NOMO-1 (cell line): ENCODE measurements at regions not wholly inside any gene's neighbourhood (a gene's known extent, or its start where the extent isn't known, plus 50 kb on each side); places are given as distances from the start of the nearest gene placed in this dataset.

Source experiments
- DNase-seq, 2 experiments: peaks; one replicate each; lab custom pipeline; 2025; ENCODE audit not compliant: unreplicated experiment in 2 of 2; lab: John Stamatoyannopoulos, UW

DNA sequence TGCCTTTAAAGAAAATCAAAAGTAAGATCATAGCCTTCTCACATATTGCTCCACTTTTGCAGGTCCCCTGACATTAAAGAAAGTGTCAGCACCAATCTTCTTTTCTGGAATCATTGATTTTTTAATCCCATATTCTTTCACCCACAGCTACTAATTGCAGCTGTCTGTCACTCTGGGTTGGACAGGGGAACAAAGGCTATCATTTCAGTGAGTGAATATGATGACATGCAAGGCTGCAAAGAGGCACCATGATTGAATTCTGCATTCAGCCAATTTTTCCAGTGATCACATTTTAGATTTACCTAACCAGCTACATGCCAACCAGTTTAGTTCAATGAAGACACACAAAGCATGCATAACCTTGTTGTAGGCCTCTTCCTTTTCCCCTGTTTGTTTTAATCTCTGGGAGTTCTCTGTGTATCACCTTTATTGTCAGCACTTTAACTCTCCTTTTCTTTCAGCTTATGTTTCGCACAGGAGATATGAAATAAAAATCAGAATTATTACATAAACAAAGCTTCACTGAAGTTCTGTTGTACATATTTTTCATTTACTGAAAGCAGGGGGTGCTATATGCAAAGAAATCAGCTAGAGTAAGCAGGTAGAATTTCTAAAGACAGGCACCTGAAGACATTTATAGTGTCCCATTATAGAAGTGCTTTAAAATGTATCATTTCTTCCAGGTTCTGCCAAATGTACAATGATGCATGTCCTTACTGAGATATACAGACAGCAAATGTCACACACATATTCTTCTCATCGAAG is 584.8 kb downstream of the PLA2G4A start:
- DNase-seq: no peak

DNA sequence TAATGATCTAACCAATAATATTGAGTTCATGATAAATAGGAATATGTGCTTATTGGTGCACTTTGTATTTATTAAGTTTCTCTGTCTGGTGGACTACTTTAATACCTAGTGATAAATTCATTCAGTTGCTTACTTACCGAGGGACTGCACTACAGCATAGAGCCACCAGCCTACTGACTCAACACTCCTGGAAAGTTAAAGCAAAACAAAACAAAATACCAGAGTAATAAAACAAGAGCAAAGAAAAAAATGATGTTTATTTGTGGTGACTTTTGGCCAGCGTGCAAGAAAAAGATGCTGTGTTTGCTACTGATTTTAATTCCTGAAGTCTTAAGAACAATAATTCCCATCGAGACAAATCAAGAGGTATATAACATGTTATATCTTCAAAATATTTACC is 586.3 kb downstream of the PLA2G4A start:
- DNase-seq: no peak

GRCh38 chr1:187417520-187417919 is 588.8 kb downstream of the PLA2G4A start:
- no peak for DNase-seq

- DNase-seq: no peak
Measured at GRCh38 chr1:187433598-187433997, 604.8 kb downstream of the PLA2G4A start.

DNA sequence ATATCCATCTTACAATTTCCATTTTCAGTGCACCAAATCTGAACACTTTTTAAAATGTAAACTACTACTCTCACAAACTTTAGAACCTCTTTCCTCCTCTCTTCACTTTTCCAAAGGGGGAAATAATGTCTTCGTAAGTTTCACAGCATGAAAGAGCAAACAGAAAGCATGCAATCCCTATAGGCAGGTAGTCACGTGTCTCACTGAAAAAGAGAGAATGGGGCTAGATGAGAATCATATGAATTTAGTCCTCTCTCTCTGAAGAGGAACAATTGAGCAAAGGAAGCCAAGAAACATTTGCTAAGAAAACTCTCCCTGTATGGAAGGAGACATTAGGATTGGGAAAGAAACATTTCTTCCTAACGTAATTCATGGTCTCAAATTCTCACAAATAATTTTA is 613.9 kb downstream of the PLA2G4A start:
- DNase-seq: no peak

DNA sequence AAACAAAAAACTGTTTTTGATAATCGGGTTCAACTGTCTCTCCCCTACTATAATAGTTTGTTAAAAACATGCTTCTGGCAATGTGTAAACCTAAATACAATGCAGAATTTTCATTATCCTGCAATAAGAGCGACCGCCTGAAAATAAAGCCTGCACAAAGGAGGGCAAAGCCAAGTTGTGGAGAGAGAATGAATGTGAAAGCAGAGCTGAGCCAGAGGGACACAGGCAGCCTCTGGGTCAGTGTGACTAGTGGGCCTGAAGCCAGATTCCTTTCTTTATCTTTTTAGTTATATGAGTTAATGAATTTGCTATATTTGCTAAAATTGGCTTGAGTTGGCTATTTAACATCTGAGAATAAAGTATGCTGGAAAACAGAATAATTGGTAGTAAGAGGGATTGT is 615.2 kb downstream of the PLA2G4A start:
- no peak for DNase-seq

DNA sequence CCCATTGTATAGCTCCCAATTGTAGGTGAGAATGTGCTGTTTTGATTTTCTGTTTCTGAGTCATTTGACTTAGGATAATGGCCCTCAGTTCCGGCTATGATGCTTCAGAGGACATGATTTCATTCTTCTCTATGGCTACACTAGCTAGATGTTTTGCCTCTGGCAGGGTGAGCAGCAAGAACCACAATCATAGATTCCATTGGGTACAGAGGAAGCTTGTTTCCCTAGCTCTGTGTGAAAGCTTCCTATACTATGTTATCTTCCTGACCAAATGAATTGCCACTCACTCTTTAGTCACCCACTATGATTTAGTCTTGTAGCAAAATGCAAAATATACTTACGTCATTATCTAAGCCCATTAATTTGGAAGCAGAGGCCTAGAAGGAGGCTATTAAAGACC is 616.3 kb downstream of the PLA2G4A start:
- no peak for DNase-seq

GRCh38 chr1:187451238-187451637 is 622.5 kb downstream of the PLA2G4A start:
- DNase-seq: no peak

DNA sequence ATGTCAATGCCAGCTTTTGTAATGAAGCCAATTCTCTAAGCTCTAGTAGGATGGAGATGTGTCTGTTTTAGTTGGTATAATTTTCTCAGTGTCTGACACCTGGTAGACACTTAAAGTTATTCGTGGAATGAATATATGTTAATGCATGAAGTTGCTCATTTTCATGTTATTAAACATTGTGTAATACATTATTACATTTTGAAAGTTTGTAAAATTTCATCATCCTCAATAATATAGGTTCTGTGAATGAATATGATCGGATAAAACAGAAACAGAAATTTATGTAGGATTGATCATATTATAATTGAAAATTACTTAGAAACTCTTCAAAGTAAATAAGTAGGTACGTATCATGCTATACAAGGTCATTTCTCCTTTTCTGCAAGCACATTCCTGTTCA is 625.3 kb downstream of the PLA2G4A start:
- DNase-seq: no peak

DNA sequence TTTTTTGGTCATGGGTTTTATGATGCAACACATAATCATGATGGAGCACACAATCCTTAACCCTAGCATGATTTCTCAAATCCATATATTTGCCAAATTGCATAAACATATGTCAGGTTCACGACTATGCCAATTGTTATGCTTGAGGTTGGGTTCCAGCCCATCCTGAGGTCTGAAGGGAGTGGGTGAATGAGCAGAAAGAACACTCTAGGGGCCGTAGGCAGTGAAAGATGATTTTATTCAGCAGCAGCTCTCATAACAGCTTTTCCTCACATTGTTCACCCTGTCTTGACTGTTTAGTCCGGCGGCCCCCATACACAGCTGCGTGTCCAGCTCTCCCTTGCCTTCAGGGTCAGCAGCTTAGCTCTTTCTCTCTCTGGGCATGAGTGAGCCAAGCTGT is 627.7 kb downstream of the PLA2G4A start:
- no peak for DNase-seq

DNA sequence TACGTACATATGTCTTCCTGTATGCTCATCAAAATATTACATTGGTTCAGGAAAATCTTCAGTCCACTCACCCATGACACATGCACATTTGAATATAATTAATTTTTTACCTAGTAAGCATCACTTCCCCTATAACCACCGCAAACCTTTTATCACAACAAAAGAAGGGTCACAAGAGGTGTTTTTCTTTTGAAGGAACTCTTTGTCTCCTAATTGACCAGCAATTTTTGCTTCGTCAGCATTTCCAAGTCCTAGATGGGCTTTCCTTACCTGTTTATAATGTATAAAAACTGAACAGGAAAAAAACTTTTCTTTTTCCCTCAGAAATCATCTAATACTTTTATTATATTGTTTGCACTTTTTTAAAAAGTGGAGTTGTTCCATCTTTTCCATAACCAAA is 631.3 kb downstream of the PLA2G4A start:
- no peak for DNase-seq

GRCh38 chr1:187464320-187464719 is 635.6 kb downstream of the PLA2G4A start:
- no peak for DNase-seq

GRCh38 chr1:187465441-187465840 is 636.7 kb downstream of the PLA2G4A start:
- DNase-seq: no peak

- DNase-seq: no peak
Measured at GRCh38 chr1:187469836-187470235, 641.1 kb downstream of the PLA2G4A start.

- no peak for DNase-seq
Measured at GRCh38 chr1:187471555-187471954, 642.8 kb downstream of the PLA2G4A start.

DNA sequence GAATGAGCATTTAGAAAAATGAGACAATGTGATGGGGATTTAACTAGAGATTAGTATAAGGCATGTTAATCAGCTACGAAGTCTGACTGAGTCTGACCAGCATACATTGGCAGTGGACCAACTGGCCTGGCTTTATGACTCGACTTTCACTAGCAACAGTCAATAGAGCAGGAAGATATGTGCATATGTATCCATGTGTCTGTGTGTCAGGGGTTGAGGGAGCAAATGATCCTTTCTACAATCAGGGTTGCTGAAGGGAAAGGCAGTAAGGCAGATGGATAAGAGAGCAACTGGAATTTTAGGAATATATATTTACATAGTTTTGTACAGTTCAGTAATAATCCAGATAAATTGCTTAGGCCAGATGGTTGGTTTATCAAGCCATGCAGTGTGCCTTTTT is 645.6 kb downstream of the PLA2G4A start:
- DNase-seq: no peak

DNA sequence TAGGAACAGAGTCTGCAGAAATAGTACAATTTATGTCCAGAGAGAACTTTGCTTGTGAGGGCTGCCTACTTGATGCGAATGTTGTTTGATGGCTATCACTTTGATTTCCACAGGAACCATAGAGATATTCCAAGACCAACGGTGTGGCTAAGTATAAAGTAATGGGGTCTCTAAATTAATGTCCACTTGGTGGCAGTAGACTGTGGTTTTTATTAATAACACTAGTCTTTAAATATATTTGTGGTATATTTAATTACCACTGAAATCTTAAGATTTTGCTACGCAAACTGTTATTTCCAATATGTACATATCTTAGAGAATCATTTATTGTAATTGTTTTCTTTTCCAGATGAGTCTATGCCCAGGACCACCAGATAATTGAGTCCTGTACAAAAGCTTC is 647.9 kb downstream of the PLA2G4A start:
- no peak for DNase-seq

DNA sequence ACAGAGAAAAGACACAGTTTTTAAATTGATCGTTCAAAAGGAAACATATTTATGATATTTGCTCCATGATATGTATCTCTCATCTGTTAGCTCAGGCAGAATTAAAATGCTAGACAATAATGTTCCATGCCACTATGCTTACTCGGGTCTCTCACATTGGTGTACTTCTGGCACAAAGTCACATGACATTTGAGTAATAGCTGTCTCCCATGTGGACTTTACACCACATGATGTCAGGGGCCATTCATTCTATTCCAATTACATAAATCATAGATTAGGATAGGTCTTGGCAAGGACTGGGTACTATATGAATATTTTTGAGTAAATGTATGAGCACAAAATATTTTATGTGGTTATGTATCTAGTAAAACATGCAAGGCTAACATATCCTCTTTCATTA is 648.4 kb downstream of the PLA2G4A start:
- no peak for DNase-seq

GRCh38 chr1:187477535-187477934 is 648.8 kb downstream of the PLA2G4A start:
- DNase-seq: no peak

- DNase-seq: no peak
Measured at GRCh38 chr1:187481581-187482148, 652.9 kb downstream of the PLA2G4A start.

DNA sequence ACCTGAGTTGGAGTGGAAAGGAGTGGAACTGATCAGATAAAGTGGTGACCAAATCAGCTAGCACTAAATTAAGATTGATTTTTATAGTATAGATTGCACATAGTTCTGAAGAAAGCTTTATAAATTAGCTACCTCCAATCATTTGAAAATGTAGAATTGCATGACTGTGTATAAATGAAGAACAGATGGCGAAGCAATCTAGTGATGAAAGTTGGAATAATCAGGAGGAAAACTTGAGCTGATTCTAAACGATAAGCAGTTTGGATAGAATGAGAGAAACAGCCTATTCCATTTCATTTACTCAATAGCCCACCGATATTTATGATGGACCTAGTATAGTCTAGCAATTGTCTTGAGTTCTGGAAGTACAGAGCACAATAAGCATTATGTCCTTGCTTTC is 661.5 kb downstream of the PLA2G4A start:
- DNase-seq: no peak

DNA sequence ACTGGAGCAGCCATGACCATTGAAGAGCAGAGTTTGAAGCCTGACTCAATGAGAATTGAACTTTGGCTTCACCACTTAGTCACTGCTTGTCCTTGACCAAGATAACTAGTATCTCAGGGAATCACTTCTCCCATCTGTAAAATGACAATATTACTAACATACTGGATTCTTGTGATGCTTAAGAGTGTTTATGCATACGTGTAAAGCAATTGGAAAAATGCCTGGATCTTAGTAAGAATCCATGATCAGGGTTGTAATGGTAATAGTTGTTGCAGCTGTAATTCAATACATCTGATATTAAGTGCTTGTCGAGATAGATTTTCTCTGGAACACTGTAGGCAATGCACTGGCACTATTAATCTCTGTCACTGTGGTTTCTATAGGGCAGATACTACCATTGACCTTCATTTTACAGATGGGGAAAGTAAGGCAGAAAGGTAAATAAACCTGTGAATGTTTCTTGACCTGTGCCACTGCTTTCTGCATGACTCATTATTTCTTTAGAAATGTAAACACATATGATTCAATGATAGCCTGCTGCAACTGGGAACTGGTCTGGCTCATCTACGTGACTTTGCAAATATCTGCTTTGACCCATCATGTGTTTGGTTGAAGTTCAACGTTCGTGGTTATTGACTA is 662.5 kb downstream of the PLA2G4A start:
- DNase-seq: no peak
